ENCODE measurements at regions not wholly inside any gene's neighbourhood (a gene's known extent, or its start where the extent isn't known, plus 50 kb on each side); places are given as distances from the start of the nearest gene placed in this dataset.

GRCh38 chr21:14646893-14647292, 100.8 kb upstream of the SAMSN1 start:
- TF ChIP-seq CTCF (IDR thresholded peaks at IDR 0.05): no peak
- TF ChIP-seq POLR2A (IDR thresholded peaks at IDR 0.05): no peak
